Parathyroid adenoma (tissue), 2 donors: ENCODE measurements at regions not wholly inside any gene's neighbourhood (a gene's known extent, or its start where the extent isn't known, plus 50 kb on each side); places are given as distances from the start of the nearest gene placed in this dataset.

ENCODE experiments used
- H2AFZ ChIP-seq: fragments of 300-600 bp; sonication (generic); one replicate; pipeline ENCODE4 v1.7.0; 2017; ENCODE audit warnings: antibody characterized with exemption, mild to moderate bottlenecking
- H3K27ac ChIP-seq: fragments of 300-600 bp; sonication (generic); one replicate; pipeline ENCODE4 v1.7.0; 2017
- H3K27me3 ChIP-seq: fragments of 300-600 bp; sonication (generic); one replicate; pipeline ENCODE4 v1.7.0; 2017; ENCODE audit warnings: low read length; ENCODE audit not compliant: control insufficient read depth, insufficient read depth
- H3K36me3 ChIP-seq: fragments of 300-600 bp; sonication (generic); one replicate; pipeline ENCODE4 v1.7.0; 2017; ENCODE audit warnings: low read length; ENCODE audit not compliant: control insufficient read depth, insufficient read depth
- H3K4me1 ChIP-seq: fragments of 300-600 bp; sonication (generic); one replicate; pipeline ENCODE4 v1.7.0; 2017; ENCODE audit warnings: control low read depth
- H3K4me2 ChIP-seq: fragments of 300-600 bp; sonication (generic); one replicate; pipeline ENCODE4 v1.7.0; 2017; ENCODE audit warnings: low read length
- H3K4me3 ChIP-seq: fragments of 300-600 bp; sonication (generic); one replicate; pipeline ENCODE4 v1.7.0; 2017; ENCODE audit warnings: low read depth, low read length
- H3K79me2 ChIP-seq: fragments of 300-600 bp; sonication (generic); one replicate; pipeline ENCODE4 v1.7.0; 2017; ENCODE audit warnings: control low read depth
- H3K9ac ChIP-seq: fragments of 300-600 bp; sonication (generic); one replicate; pipeline ENCODE4 v1.7.0; 2017; ENCODE audit warnings: mild to moderate bottlenecking
- H3K9me3 ChIP-seq: fragments of 300-600 bp; sonication (generic); one replicate; pipeline ENCODE4 v1.7.0; 2017; ENCODE audit warnings: low read length; ENCODE audit not compliant: control insufficient read depth
- CTCF ChIP-seq: fragments of 300-600 bp; sonication (generic); IDR thresholded peaks from one replicate; pipeline ENCODE4 v1.7.0; 2017; ENCODE audit warnings: antibody characterized with exemption, mild to moderate bottlenecking
- donor health status: primary hyperparathyroidism.

- Histone ChIP-seq H2AFZ (no peak overlapping the region), H3K79me2 (no peaks in the 10 kb centered on the region), H3K27me3 (no peaks in the 10 kb centered on the region), H3K4me2 (no peak overlapping the region), H3K9me3 (no peaks in the 10 kb centered on the region), H3K4me3 (no peak overlapping the region), H3K4me1 (no peaks in the 10 kb centered on the region), H3K27ac (no peak overlapping the region), H3K36me3 (no peaks in the 10 kb centered on the region), H3K9ac (no peak overlapping the region)
- TF ChIP-seq CTCF, result no peak
Measured at GRCh38 chr14:96617635-96618034, 115.5 kb downstream of the PAPOLA start.

- Histone ChIP-seq H3K4me1 (no peaks in the 10 kb centered on the region), H3K27ac (no peak overlapping the region), H3K36me3 (no peaks in the 10 kb centered on the region), H2AFZ (no peak overlapping the region), H3K9me3 (no peaks in the 10 kb centered on the region), H3K79me2 (no peaks in the 10 kb centered on the region), H3K9ac (no peak overlapping the region), H3K27me3 (no peaks in the 10 kb centered on the region), H3K4me2 (no peak overlapping the region), H3K4me3 (no peak overlapping the region)
- no peak for TF ChIP-seq CTCF
Measured at GRCh38 chr14:96622926-96623325, 120.7 kb downstream of the PAPOLA start.

- TF ChIP-seq CTCF, result no peak
- H3K27ac ChIP-seq, result no peak overlapping the region
- H3K9ac ChIP-seq, result no peak overlapping the region
- H3K79me2 ChIP-seq, result no peaks in the 10 kb centered on the region
- H3K4me1 ChIP-seq, result no peaks in the 10 kb centered on the region
- H3K36me3 ChIP-seq, result no peaks in the 10 kb centered on the region
- H3K4me3 ChIP-seq, result no peak overlapping the region
- H3K27me3 ChIP-seq, result no peaks in the 10 kb centered on the region
- H3K4me2 ChIP-seq, result no peak overlapping the region
- no peaks in the 10 kb centered on the region for H3K9me3 ChIP-seq
- no peak overlapping the region for H2AFZ ChIP-seq
Measured at GRCh38 chr14:96623676-96624484, 121.7 kb downstream of the PAPOLA start.

- no peaks in the 10 kb centered on the region for H3K79me2 ChIP-seq
- H3K27me3 ChIP-seq, result no peaks in the 10 kb centered on the region
- no peak overlapping the region for H3K27ac ChIP-seq
- no peaks in the 10 kb centered on the region for H3K36me3 ChIP-seq
- H3K9ac ChIP-seq, result no peak overlapping the region
- no peak overlapping the region for H3K4me2 ChIP-seq
- H3K4me1 ChIP-seq, result no peaks in the 10 kb centered on the region
- no peak for TF ChIP-seq CTCF
- H3K9me3 ChIP-seq, result no peaks in the 10 kb centered on the region
- H3K4me3 ChIP-seq, result no peak overlapping the region
- H2AFZ ChIP-seq, result no peak overlapping the region
Measured at GRCh38 chr14:96624661-96625425, 122.7 kb downstream of the PAPOLA start.
